GM23338 (cell line): ENCODE measurements at regions not wholly inside any gene's neighbourhood (a gene's known extent, or its start where the extent isn't known, plus 50 kb on each side); places are given as distances from the start of the nearest gene placed in this dataset.
A peak's percentile ranks its signal among the peaks of the same experiment; 100 is the strongest.

Experiments used
- ATAC-seq: fragments of 200-7000 bp; cut with Tn5 transposase; 3 replicates; pipeline ENCODE4 v1.9.1; 2020
- DNase-seq: peaks from one replicate; pipeline ENCODE4 v3.0.0-alpha.2; 2015; ENCODE audit warnings: low spot score
- H2AFZ ChIP-seq: fragments of 200-600 bp; sonication (generic); 2 replicates; pipeline ENCODE4 v1.8.0; 2016; ENCODE audit warnings: antibody characterized with exemption, mild to moderate bottlenecking, moderate library complexity
- H3F3A ChIP-seq: fragments of 200-600 bp; sonication (generic); replicated peaks from 2 replicates; pipeline ENCODE4 v1.8.0; 2017; ENCODE audit warnings: antibody characterized with exemption, mixed run types, low read depth
- H3K27ac ChIP-seq: fragments of 200-600 bp; sonication (generic); 2 replicates; pipeline ENCODE4 v1.6.1; 2016; ENCODE audit warnings: low read depth
- H3K27me3 ChIP-seq: fragments of 200-600 bp; sonication (generic); 2 replicates; pipeline ENCODE4 v1.8.0; 2016; ENCODE audit warnings: mild to moderate bottlenecking, mixed run types, moderate library complexity; ENCODE audit not compliant: insufficient read depth
- H3K36me3 ChIP-seq: fragments of 200-600 bp; sonication (generic); 2 replicates; pipeline ENCODE4 v1.8.0; 2016; ENCODE audit warnings: mild to moderate bottlenecking; ENCODE audit not compliant: insufficient read depth
- H3K4me1 ChIP-seq: fragments of 200-600 bp; sonication (generic); 2 replicates; pipeline ENCODE4 v1.8.0; 2016; ENCODE audit warnings: mild to moderate bottlenecking, moderate library complexity; ENCODE audit not compliant: insufficient read depth
- H3K4me2 ChIP-seq: fragments of 200-600 bp; sonication (generic); 2 replicates; pipeline ENCODE4 v1.7.1; 2017; ENCODE audit warnings: mixed run types
- H3K4me3 ChIP-seq: fragments of 200-600 bp; sonication (generic); 2 replicates; pipeline ENCODE4 v1.6.1; 2016; ENCODE audit warnings: mixed run types
- H3K79me2 ChIP-seq: fragments of 200-600 bp; sonication (generic); replicated peaks from 2 replicates; pipeline ENCODE4 v1.8.0; 2017; ENCODE audit warnings: mild to moderate bottlenecking; ENCODE audit not compliant: insufficient read depth
- H3K9me2 ChIP-seq: fragments of 200-600 bp; sonication (generic); 2 replicates; pipeline ENCODE4 v1.8.0; 2017; ENCODE audit not compliant: insufficient read depth
- H4K20me1 ChIP-seq: fragments of 200-600 bp; sonication (generic); replicated peaks from 2 replicates; pipeline ENCODE4 v1.8.0; 2017; ENCODE audit warnings: mild to moderate bottlenecking; ENCODE audit not compliant: insufficient read depth
- H3K27ac Mint-ChIP-seq: 2 replicates; pipeline ENCODE4 v1.8.0; 2020; ENCODE audit warnings: inconsistent platforms, mild to moderate bottlenecking, moderate library complexity, mixed read lengths
- H3K27me3 Mint-ChIP-seq: 3 replicates; pipeline ENCODE4 v1.8.0; 2022; ENCODE audit warnings: low read depth, mild to moderate bottlenecking, moderate library complexity, mixed read lengths, inconsistent platforms; ENCODE audit not compliant: insufficient read depth, poor library complexity
- H3K36me3 Mint-ChIP-seq: 3 replicates; pipeline ENCODE4 v1.8.0; 2021; ENCODE audit warnings: low read depth, mild to moderate bottlenecking, inconsistent platforms, moderate library complexity, mixed read lengths
- H3K4me1 Mint-ChIP-seq: 3 replicates; pipeline ENCODE4 v1.8.0; 2020; ENCODE audit warnings: mild to moderate bottlenecking, inconsistent platforms, mixed read lengths
- H3K4me3 Mint-ChIP-seq: 3 replicates; pipeline ENCODE4 v1.8.0; 2021; ENCODE audit warnings: moderate library complexity, mild to moderate bottlenecking, inconsistent platforms, mixed read lengths
- H3K9me3 Mint-ChIP-seq: 3 replicates; pipeline ENCODE4 v1.8.0; 2020; ENCODE audit warnings: moderate library complexity, mild to moderate bottlenecking, inconsistent platforms, mixed read lengths
- NANOG ChIP-seq: IDR thresholded peaks from 2 replicates; pipeline ENCODE4 v1.6.1; 2016; ENCODE audit warnings: antibody characterized with exemption, borderline replicate concordance
- TF ChIP-seq, protein P1 (sequence below): fragments of 250-450 bp; sonication (Bioruptor Pico); IDR thresholded peaks from 2 replicates; pipeline ENCODE4 v1.5.0; 2020; ENCODE audit warnings: mild to moderate bottlenecking, moderate library complexity
- TF ChIP-seq, protein P2 (sequence below): IDR thresholded peaks from 2 replicates; pipeline ENCODE4 v1.6.1; 2016; ENCODE audit warnings: antibody characterized with exemption

DNA sequence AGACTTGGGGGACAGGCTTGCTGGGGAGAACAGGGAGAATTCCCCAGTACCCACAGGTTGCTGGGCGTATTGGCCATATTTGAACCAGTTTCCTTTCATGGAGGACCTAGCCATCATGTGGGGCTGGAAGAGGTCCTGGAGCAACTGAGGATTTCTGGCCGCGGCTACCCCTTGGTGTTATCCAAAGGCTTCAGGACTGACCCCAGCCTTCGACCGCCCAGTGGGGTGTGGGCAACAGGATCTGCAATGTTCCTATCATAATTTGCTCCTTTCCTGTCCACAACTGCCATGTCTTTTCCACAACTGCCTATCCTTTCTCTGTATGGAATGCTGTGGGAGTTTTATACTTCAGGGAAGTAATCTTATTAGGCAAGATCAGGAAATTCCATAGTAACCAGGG, 1053.6 kb upstream of the SLC39A10 start:
- H3K27me3 Mint-ChIP-seq, result peaks cover 1% of the 10 kb centered on the region

More for the DNA sequence above, 1053.6 kb upstream of the SLC39A10 start:
- no peak for ATAC-seq
- Histone ChIP-seq H3K4me2 (no peak overlapping the region), H4K20me1 (no peaks in the 10 kb centered on the region), H3K36me3 (peaks cover 8% of the 10 kb centered on the region; the same call in 1 of the 2 replicates), H3K4me3 (no peak overlapping the region), H3K4me1 (no peaks in the 10 kb centered on the region), H3K27me3 (no peaks in the 10 kb centered on the region), H3F3A (no peaks in the 10 kb centered on the region), H3K79me2 (no peaks in the 10 kb centered on the region), H3K27ac (no peak overlapping the region), H2AFZ (0 out of 2 replicates have a peak overlapping the region, but pooled peaks have one; percentile 38), H3K9me2 (no peaks in the 10 kb centered on the region)
- DNase-seq, result no peak
- Mint-ChIP-seq H3K4me3 (no peak overlapping the region), H3K4me1 (no peaks in the 10 kb centered on the region), H3K27ac (no peak overlapping the region), H3K36me3 (peaks cover 35% of the 10 kb centered on the region; the same call in 2 of the 3 replicates), H3K9me3 (peaks cover 46% of the 10 kb centered on the region)
- TF ChIP-seq, protein P1, sequence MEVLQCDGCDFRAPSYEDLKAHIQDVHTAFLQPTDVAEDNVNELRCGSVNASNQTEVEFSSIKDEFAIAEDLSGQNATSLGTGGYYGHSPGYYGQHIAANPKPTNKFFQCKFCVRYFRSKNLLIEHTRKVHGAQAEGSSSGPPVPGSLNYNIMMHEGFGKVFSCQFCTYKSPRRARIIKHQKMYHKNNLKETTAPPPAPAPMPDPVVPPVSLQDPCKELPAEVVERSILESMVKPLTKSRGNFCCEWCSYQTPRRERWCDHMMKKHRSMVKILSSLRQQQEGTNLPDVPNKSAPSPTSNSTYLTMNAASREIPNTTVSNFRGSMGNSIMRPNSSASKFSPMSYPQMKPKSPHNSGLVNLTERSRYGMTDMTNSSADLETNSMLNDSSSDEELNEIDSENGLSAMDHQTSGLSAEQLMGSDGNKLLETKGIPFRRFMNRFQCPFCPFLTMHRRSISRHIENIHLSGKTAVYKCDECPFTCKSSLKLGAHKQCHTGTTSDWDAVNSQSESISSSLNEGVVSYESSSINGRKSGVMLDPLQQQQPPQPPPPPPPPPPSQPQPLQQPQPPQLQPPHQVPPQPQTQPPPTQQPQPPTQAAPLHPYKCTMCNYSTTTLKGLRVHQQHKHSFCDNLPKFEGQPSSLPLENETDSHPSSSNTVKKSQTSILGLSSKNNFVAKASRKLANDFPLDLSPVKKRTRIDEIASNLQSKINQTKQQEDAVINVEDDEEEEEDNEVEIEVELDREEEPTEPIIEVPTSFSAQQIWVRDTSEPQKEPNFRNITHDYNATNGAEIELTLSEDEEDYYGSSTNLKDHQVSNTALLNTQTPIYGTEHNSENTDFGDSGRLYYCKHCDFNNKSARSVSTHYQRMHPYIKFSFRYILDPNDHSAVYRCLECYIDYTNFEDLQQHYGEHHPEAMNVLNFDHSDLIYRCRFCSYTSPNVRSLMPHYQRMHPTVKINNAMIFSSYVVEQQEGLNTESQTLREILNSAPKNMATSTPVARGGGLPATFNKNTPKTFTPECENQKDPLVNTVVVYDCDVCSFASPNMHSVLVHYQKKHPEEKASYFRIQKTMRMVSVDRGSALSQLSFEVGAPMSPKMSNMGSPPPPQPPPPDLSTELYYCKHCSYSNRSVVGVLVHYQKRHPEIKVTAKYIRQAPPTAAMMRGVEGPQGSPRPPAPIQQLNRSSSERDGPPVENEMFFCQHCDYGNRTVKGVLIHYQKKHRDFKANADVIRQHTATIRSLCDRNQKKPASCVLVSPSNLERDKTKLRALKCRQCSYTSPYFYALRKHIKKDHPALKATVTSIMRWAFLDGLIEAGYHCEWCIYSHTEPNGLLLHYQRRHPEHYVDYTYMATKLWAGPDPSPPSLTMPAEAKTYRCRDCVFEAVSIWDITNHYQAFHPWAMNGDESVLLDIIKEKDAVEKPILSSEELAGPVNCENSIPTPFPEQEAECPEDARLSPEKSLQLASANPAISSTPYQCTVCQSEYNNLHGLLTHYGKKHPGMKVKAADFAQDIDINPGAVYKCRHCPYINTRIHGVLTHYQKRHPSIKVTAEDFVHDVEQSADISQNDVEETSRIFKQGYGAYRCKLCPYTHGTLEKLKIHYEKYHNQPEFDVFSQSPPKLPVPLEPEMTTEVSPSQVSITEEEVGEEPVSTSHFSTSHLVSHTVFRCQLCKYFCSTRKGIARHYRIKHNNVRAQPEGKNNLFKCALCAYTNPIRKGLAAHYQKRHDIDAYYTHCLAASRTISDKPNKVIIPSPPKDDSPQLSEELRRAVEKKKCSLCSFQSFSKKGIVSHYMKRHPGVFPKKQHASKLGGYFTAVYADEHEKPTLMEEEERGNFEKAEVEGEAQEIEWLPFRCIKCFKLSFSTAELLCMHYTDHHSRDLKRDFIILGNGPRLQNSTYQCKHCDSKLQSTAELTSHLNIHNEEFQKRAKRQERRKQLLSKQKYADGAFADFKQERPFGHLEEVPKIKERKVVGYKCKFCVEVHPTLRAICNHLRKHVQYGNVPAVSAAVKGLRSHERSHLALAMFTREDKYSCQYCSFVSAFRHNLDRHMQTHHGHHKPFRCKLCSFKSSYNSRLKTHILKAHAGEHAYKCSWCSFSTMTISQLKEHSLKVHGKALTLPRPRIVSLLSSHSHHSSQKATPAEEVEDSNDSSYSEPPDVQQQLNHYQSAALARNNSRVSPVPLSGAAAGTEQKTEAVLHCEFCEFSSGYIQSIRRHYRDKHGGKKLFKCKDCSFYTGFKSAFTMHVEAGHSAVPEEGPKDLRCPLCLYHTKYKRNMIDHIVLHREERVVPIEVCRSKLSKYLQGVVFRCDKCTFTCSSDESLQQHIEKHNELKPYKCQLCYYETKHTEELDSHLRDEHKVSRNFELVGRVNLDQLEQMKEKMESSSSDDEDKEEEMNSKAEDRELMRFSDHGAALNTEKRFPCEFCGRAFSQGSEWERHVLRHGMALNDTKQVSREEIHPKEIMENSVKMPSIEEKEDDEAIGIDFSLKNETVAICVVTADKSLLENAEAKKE (CRISPR knock-in tag), result no peak
- TF ChIP-seq NANOG, result no peak
- TF ChIP-seq, protein P2, sequence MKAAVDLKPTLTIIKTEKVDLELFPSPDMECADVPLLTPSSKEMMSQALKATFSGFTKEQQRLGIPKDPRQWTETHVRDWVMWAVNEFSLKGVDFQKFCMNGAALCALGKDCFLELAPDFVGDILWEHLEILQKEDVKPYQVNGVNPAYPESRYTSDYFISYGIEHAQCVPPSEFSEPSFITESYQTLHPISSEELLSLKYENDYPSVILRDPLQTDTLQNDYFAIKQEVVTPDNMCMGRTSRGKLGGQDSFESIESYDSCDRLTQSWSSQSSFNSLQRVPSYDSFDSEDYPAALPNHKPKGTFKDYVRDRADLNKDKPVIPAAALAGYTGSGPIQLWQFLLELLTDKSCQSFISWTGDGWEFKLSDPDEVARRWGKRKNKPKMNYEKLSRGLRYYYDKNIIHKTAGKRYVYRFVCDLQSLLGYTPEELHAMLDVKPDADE, result no peak
